ENCODE measurements at regions not wholly inside any gene's neighbourhood (a gene's known extent, or its start where the extent isn't known, plus 50 kb on each side); places are given as distances from the start of the nearest gene placed in this dataset.

DNA sequence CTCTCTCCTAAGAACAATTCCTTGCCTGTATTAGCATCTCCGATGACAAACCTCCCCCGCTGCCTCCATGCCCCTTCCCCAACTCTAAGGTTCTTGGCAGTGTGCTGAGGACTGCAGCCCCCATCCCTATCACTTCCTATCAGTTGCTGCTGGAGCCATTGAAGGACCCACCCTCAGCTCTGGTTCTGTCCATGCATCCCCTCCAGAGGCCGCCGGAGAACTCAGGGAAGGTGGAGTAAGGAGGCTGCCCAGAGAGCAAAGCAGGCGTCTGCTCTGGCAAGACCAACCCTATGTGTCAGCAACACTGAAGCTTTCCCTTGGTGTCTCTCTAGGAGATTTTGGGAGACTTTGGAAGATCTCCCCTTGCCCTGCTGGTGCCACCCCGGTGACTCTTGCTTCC is 1139.5 kb downstream of the TBC1D22A start:
- DNase-seq (ENCODE audit: low spot score in 2 of 2), result no peak

DNA sequence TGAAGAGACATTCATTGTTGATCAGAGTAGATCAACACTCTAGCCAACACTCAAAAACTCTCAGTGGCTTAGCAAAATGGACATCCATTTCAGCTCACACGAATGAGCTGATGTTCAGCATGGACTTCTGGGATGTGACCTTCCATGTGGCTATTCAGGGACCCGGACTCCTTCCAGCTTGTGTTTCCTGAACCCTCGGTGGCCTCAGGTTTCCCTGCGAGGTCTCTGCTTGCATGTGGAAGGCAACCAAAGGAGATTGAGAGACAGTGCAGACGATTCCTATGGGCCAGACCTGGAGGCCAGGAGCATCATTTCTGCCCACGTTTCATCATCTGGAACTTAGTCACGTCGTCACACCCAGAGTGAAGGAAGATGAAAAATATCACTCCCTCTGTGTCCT is 1137.4 kb downstream of the TBC1D22A start:
- TF ChIP-seq, protein P1, sequence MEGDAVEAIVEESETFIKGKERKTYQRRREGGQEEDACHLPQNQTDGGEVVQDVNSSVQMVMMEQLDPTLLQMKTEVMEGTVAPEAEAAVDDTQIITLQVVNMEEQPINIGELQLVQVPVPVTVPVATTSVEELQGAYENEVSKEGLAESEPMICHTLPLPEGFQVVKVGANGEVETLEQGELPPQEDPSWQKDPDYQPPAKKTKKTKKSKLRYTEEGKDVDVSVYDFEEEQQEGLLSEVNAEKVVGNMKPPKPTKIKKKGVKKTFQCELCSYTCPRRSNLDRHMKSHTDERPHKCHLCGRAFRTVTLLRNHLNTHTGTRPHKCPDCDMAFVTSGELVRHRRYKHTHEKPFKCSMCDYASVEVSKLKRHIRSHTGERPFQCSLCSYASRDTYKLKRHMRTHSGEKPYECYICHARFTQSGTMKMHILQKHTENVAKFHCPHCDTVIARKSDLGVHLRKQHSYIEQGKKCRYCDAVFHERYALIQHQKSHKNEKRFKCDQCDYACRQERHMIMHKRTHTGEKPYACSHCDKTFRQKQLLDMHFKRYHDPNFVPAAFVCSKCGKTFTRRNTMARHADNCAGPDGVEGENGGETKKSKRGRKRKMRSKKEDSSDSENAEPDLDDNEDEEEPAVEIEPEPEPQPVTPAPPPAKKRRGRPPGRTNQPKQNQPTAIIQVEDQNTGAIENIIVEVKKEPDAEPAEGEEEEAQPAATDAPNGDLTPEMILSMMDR (IDR thresholded peaks at IDR 0.05), result no peak
- TF ChIP-seq POLR2A (IDR thresholded peaks at IDR 0.05), result no peak
- no peak for TF ChIP-seq EP300 (IDR thresholded peaks at IDR 0.05)
- H3K4me3 ChIP-seq, result no peak overlapping the region
- no peaks in the 10 kb centered on the region for H3K36me3 ChIP-seq
- WGBS, 2 donors, result 83 to 96% methylated on average over 8 of the region's 8 CpGs
- no peak overlapping the region for H3K27ac ChIP-seq
- peaks cover 0 to 15% (median 0%) of the 10 kb centered on the region in 4 donors for H3K9me3 ChIP-seq
- H3K27me3 ChIP-seq, result no peaks in the 10 kb centered on the region
- no peak for DNase-seq (ENCODE audit: low spot score in 2 of 2)
- no peaks in the 10 kb centered on the region for H3K4me1 ChIP-seq

More for the DNA sequence above, 1139.5 kb downstream of the TBC1D22A start:
- Histone ChIP-seq H3K36me3 (no peaks in the 10 kb centered on the region), H3K4me1 (no peaks in the 10 kb centered on the region), H3K27ac (no peak overlapping the region), H3K9me3 (peaks cover 0 to 12% (median 0%) of the 10 kb centered on the region in 4 donors), H3K4me3 (no peak overlapping the region), H3K27me3 (no peaks in the 10 kb centered on the region)
- TF ChIP-seq, protein P1 (IDR thresholded peaks at IDR 0.05), result no peak
- no peak for TF ChIP-seq POLR2A (IDR thresholded peaks at IDR 0.05)
- TF ChIP-seq EP300 (IDR thresholded peaks at IDR 0.05), result no peak
- WGBS, 2 donors, result 81 to 91% methylated on average over 6 of the region's 6 CpGs

DNA sequence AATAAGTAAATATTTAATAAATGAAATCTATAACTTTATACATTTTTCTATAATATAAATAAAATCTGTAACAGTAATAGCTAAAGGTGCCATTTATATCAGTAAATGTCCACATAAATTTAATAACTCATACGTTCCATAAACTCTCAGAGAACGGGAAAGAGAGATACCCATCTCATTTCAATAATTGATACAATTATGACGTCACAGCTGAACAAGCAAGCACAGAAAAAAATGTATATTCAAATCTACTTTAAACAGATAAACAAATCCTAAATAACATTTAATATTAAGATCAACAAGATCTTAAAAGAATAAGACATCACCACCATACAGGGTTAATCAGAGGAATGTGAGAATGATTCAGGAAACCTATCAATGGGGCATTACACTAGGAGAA is 1136.5 kb downstream of the TBC1D22A start:
- H3K36me3 ChIP-seq, result no peaks in the 10 kb centered on the region
- 79 to 88% methylated on average over 3 of the region's 3 CpGs for WGBS, 2 donors
- no peaks in the 10 kb centered on the region for H3K27me3 ChIP-seq
- no peak overlapping the region for H3K4me3 ChIP-seq
- H3K4me1 ChIP-seq, result no peaks in the 10 kb centered on the region
- DNase-seq (ENCODE audit: low spot score in 2 of 2), result no peak
- no peak overlapping the region for H3K27ac ChIP-seq
- peaks cover 0 to 19% (median 0%) of the 10 kb centered on the region in 4 donors for H3K9me3 ChIP-seq
- no peak for TF ChIP-seq EP300 (IDR thresholded peaks at IDR 0.05)
- TF ChIP-seq, protein P1 (IDR thresholded peaks at IDR 0.05), result no peak
- no peak for TF ChIP-seq POLR2A (IDR thresholded peaks at IDR 0.05)

DNA sequence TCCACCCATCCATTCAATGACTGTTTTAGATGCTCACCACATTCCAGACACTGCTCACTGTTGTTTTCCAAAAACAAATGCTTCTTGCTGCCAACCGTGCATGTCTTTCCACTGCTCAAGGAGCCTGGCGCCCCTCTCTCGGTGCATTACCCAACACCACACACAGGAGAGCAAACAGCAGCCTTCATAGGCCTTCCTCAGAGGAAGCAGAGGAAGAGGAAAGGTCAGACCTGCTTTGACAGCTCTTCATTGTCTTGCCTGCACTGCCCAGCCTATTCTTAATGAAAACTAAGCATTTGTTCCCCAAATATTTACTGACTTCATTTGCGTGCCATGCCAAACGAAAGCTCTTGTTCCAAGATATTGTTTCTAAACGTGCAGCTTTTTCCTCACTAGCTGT is 1129.2 kb downstream of the TBC1D22A start:
- Histone ChIP-seq H3K4me1 (no peaks in the 10 kb centered on the region), H3K4me3 (no peak overlapping the region), H3K27me3 (no peaks in the 10 kb centered on the region), H3K9me3 (peaks cover 0 to 27% (median 0%) of the 10 kb centered on the region in 4 donors), H3K36me3 (no peaks in the 10 kb centered on the region), H3K27ac (no peak overlapping the region)
- DNase-seq (ENCODE audit: low spot score in 2 of 2), result no peak
- TF ChIP-seq, protein P1 (IDR thresholded peaks at IDR 0.05), result no peak
- TF ChIP-seq POLR2A (IDR thresholded peaks at IDR 0.05), result no peak
- no peak for TF ChIP-seq EP300 (IDR thresholded peaks at IDR 0.05)
- 46 to 61% methylated on average over 6 of the region's 6 CpGs for WGBS, 2 donors

DNA sequence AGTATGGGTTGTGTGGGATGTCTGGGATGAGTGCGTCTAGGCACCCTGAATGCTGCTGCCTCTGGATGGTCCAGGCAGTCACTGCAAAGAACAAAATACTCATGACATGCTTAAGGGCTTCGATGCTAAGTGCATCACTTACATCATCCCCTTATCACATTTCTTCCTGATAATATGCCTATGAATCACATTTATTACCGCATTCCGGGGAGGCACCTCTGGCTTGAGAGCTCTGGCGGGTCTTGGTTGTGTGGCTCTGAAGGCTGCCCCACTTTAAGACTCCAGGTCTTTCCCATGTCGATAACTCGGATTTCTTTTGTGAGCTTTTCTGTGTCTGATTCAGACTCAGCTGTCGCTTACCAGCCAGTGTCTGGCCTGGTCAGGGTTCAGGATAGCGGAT is 1126.4 kb downstream of the TBC1D22A start:
- 89 to 94% methylated on average over 9 of the region's 9 CpGs for WGBS, 2 donors
- no peak overlapping the region for H3K4me3 ChIP-seq
- no peak for DNase-seq (ENCODE audit: low spot score in 2 of 2)
- TF ChIP-seq, protein P1 (IDR thresholded peaks at IDR 0.05), result no peak
- TF ChIP-seq POLR2A (IDR thresholded peaks at IDR 0.05) (no peak), EP300 (IDR thresholded peaks at IDR 0.05) (no peak)
- H3K4me1 ChIP-seq, result no peaks in the 10 kb centered on the region
- H3K9me3 ChIP-seq, result peaks cover 0 to 6% (median 0%) of the 10 kb centered on the region in 4 donors
- H3K27me3 ChIP-seq, result no peaks in the 10 kb centered on the region
- H3K27ac ChIP-seq, result no peak overlapping the region
- no peaks in the 10 kb centered on the region for H3K36me3 ChIP-seq

All from tibial nerve (tissue), 4 donors.